Keratinocyte (primary cell): ENCODE measurements at regions not wholly inside any gene's neighbourhood (a gene's known extent, or its start where the extent isn't known, plus 50 kb on each side); places are given as distances from the start of the nearest gene placed in this dataset.

ENCODE experiments used
- EZH2 ChIP-seq: IDR thresholded peaks from one replicate; pipeline ENCODE4 v1.6.1; 2012; ENCODE audit warnings: inconsistent platforms, mild to moderate bottlenecking, low read length, moderate library complexity
- TF ChIP-seq, protein P1 (sequence below), 3 experiments: IDR thresholded peaks in 1 of 3; conservative IDR thresholded peaks in 1 of 3; optimal IDR thresholded peaks in 1 of 3; 2 replicates in 2 of 3; 3 replicates in 1 of 3; pipeline versions ENCODE3 to v1.5.1; 2011; ENCODE audit warnings: low read length in 3 of 3, mild to moderate bottlenecking in 3 of 3, moderate library complexity in 2 of 3, control low read depth in 1 of 3, inconsistent platforms in 1 of 3; ENCODE audit not compliant: insufficient read depth in 2 of 3; ENCODE audit errors: extremely low read depth in 1 of 3

DNA sequence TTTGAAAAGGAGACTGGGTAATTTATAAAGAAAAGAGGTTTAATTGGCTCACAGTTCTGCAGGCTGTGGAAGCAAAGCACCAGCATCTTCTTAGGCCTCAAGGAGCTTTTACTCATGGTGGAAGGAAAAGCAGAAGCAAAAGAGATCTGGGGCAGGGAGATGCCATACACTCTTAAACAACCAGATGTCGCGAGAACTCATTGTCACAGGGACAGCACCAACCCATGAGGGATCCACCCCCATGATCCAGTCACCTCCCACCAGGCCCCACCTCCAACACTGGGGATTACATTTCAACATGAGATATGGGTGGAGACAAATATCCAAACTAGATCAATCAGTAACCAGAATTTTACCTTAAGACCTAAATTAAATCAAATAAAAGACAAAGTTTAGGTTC is 87.2 kb downstream of the C11orf91 start:
- TF ChIP-seq, protein P1, sequence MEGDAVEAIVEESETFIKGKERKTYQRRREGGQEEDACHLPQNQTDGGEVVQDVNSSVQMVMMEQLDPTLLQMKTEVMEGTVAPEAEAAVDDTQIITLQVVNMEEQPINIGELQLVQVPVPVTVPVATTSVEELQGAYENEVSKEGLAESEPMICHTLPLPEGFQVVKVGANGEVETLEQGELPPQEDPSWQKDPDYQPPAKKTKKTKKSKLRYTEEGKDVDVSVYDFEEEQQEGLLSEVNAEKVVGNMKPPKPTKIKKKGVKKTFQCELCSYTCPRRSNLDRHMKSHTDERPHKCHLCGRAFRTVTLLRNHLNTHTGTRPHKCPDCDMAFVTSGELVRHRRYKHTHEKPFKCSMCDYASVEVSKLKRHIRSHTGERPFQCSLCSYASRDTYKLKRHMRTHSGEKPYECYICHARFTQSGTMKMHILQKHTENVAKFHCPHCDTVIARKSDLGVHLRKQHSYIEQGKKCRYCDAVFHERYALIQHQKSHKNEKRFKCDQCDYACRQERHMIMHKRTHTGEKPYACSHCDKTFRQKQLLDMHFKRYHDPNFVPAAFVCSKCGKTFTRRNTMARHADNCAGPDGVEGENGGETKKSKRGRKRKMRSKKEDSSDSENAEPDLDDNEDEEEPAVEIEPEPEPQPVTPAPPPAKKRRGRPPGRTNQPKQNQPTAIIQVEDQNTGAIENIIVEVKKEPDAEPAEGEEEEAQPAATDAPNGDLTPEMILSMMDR (optimal IDR thresholded peaks at IDR 0.05 in 1 of 3, IDR thresholded peaks at IDR 0.05 in 1 of 3, conservative IDR thresholded peaks at IDR 0.05 in 1 of 3; ENCODE audit: extremely low read depth in 1 of 3, insufficient read depth in 2 of 3, low read length in 3 of 3) = no peak
- TF ChIP-seq EZH2 = no peak
